ENCODE measurements at regions not wholly inside any gene's neighbourhood (a gene's known extent, or its start where the extent isn't known, plus 50 kb on each side); places are given as distances from the start of the nearest gene placed in this dataset.
"Not testable (repeated sequence)": the region's sequence is repeated elsewhere in the genome, so short reads cannot be mapped to it uniquely, and the experiment has no call there.

- no peak for DNase-seq
Observed at GRCh38 chr3:10667901-10668476, 148.0 kb upstream of the SLC6A11 start.

- DNase-seq, result no peak
Observed at GRCh38 chr3:10669490-10670048, 146.5 kb upstream of the SLC6A11 start.

GRCh38 chr3:10672422-10672821, 143.6 kb upstream of the SLC6A11 start:
- no peak for DNase-seq

- DNase-seq, result no peak
Observed at GRCh38 chr3:10674578-10674977, 141.4 kb upstream of the SLC6A11 start.

- no peak for DNase-seq
Observed at GRCh38 chr3:10676905-10677304, 139.1 kb upstream of the SLC6A11 start.

GRCh38 chr3:10678796-10679376, 137.1 kb upstream of the SLC6A11 start:
- DNase-seq, result no peak

GRCh38 chr3:10680796-10681195, 135.2 kb upstream of the SLC6A11 start:
- DNase-seq, result no peak

GRCh38 chr3:10682692-10683091, 133.3 kb upstream of the SLC6A11 start:
- DNase-seq, result no peak

- DNase-seq, result no peak
Observed at GRCh38 chr3:10683106-10683505, 132.9 kb upstream of the SLC6A11 start.

- DNase-seq, result no peak
Observed at GRCh38 chr3:10688126-10688525, 127.9 kb upstream of the SLC6A11 start.

- DNase-seq, result no peak
Observed at GRCh38 chr3:10688548-10689172, 127.4 kb upstream of the SLC6A11 start.

GRCh38 chr3:10692039-10692622, 123.9 kb upstream of the SLC6A11 start:
- DNase-seq, result no peak

GRCh38 chr3:10693457-10693856, 122.6 kb upstream of the SLC6A11 start:
- DNase-seq, result no peak

- no peak for DNase-seq
Observed at GRCh38 chr3:10694179-10694578, 121.8 kb upstream of the SLC6A11 start.

GRCh38 chr3:10695186-10695585, 120.8 kb upstream of the SLC6A11 start:
- not testable (repeated sequence) for DNase-seq

GRCh38 chr3:10695595-10696285, 120.3 kb upstream of the SLC6A11 start:
- DNase-seq, result no peak

GRCh38 chr3:10697918-10698317, 118.1 kb upstream of the SLC6A11 start:
- DNase-seq, result no peak

GRCh38 chr3:10700821-10701220, 115.2 kb upstream of the SLC6A11 start:
- no peak for DNase-seq

GRCh38 chr3:10702961-10703740, 112.9 kb upstream of the SLC6A11 start:
- DNase-seq, result no peak

- no peak for DNase-seq
Observed at GRCh38 chr3:10703875-10704274, 112.2 kb upstream of the SLC6A11 start.

- DNase-seq, result no peak
Observed at GRCh38 chr3:10706156-10706739, 109.8 kb upstream of the SLC6A11 start.

GRCh38 chr3:10706740-10707399, 109.2 kb upstream of the SLC6A11 start:
- no peak for DNase-seq

Data from activated T-cell treated with anti-CD3 and anti-CD28 coated beads for 4 hours (primary cell).